Stomach (tissue), 4 donors: ENCODE measurements at regions not wholly inside any gene's neighbourhood (a gene's known extent, or its start where the extent isn't known, plus 50 kb on each side); places are given as distances from the start of the nearest gene placed in this dataset.

Experiments used
- CTCF ChIP-seq, 7 experiments: fragments of 450-650 bp in 4 of 7; fragments of 200-600 bp in 3 of 7; sonication (generic) in 3 of 7; IDR thresholded peaks; one replicate each; pipeline ENCODE4 v1.5.1; 2016 to 2019; ENCODE audit warnings: antibody characterized with exemption in 7 of 7, control low read depth in 2 of 7, mild to moderate bottlenecking in 1 of 7
- POLR2A ChIP-seq, 4 donors: fragments of 450-650 bp; IDR thresholded peaks; one replicate each; pipeline ENCODE4 v1.6.1; 2016; ENCODE audit warnings: antibody characterized with exemption in 4 of 4, control low read depth in 2 of 4, mild to moderate bottlenecking in 1 of 4, moderate library complexity in 1 of 4
- POLR2AphosphoS5 ChIP-seq, 3 donors: sonication (generic); formaldehyde crosslinking; IDR thresholded peaks; one replicate each; pipeline ENCODE4 v1.6.1; 2016; ENCODE audit warnings: antibody characterized with exemption in 3 of 3

DNA sequence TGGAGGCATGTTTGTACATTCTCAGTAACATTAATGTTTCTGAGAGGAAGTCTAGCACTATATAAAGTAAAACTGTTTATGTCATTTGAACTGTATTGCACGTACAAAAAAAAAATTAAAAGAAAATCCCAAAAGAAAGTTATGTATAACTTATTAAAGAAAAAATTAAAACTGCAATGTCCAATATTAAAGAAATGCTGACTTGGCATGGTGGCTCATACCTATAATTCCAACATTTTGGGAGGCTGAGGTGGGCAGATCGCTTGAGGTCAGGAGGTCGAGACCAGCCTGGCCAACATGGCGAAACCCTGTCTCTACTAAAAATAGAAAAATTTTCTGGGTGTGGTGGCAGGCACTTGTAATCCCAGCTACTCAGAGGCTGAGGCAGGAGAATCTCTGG, 178.7 kb upstream of the VIPR2 start:
- TF ChIP-seq CTCF (IDR thresholded peaks at IDR 0.05) = no peak
- TF ChIP-seq POLR2A (IDR thresholded peaks at IDR 0.05) = no peak
- no peak for TF ChIP-seq POLR2AphosphoS5 (IDR thresholded peaks at IDR 0.05)
